Tibial artery (tissue), 4 donors: ENCODE measurements at regions not wholly inside any gene's neighbourhood (a gene's known extent, or its start where the extent isn't known, plus 50 kb on each side); places are given as distances from the start of the nearest gene placed in this dataset.

ENCODE experiments used
- DNase-seq, 2 donors: peaks; one replicate each; pipeline ENCODE4 v3.0.0-alpha.2; 2019
- H3K27ac ChIP-seq, 2 donors: fragments of 200-600 bp; sonication (generic) in 1 of 2; 1 replicate in 1 of 2; 2 replicates in 1 of 2; pipeline ENCODE4 v1.5.1; 2018 to 2019; ENCODE audit warnings: mild to moderate bottlenecking in 1 of 2
- H3K27me3 ChIP-seq, 2 donors: fragments of 200-600 bp; sonication (generic) in 1 of 2; one replicate each; pipeline versions ENCODE4 v1.5.1 to v1.6.0; 2016 to 2019
- H3K36me3 ChIP-seq, 3 donors: fragments of 200-600 bp; sonication (generic) in 2 of 3; one replicate each; pipeline ENCODE4 v1.5.1; 2016 to 2019; ENCODE audit warnings: mild to moderate bottlenecking in 2 of 3
- H3K4me1 ChIP-seq, 4 donors: fragments of 200-600 bp; sonication (generic) in 2 of 4; 1 replicate in 3 of 4; 2 replicates in 1 of 4; pipeline ENCODE4 v1.5.1; 2016 to 2019
- H3K4me3 ChIP-seq, 2 donors: fragments of 200-600 bp; sonication (generic) in 1 of 2; 1 replicate in 1 of 2; 2 replicates in 1 of 2; pipeline ENCODE4 v1.5.1; 2018 to 2019; ENCODE audit warnings: mild to moderate bottlenecking in 2 of 2
- H3K9me3 ChIP-seq, 3 donors: fragments of 200-600 bp; sonication (generic) in 1 of 3; one replicate each; pipeline ENCODE4 v1.5.1; 2016 to 2019
- intact Hi-C: fragments of 100-400 bp; cut with DNase I; formaldehyde crosslinking; loops from one replicate; pipeline ENCODE4 v1.15.0; 2023; ENCODE audit warnings: low total_unique reads
- TF ChIP-seq, protein P1 (sequence below), 2 experiments: fragments of 200-600 bp in 1 of 2; fragments of 450-650 bp in 1 of 2; IDR thresholded peaks; one replicate each; pipeline ENCODE4 v1.5.1; 2017 to 2019; ENCODE audit warnings: antibody characterized with exemption in 2 of 2, mild to moderate bottlenecking in 1 of 2, moderate library complexity in 1 of 2

- H3K27ac ChIP-seq, result no peak overlapping the region
- TF ChIP-seq, protein P1, sequence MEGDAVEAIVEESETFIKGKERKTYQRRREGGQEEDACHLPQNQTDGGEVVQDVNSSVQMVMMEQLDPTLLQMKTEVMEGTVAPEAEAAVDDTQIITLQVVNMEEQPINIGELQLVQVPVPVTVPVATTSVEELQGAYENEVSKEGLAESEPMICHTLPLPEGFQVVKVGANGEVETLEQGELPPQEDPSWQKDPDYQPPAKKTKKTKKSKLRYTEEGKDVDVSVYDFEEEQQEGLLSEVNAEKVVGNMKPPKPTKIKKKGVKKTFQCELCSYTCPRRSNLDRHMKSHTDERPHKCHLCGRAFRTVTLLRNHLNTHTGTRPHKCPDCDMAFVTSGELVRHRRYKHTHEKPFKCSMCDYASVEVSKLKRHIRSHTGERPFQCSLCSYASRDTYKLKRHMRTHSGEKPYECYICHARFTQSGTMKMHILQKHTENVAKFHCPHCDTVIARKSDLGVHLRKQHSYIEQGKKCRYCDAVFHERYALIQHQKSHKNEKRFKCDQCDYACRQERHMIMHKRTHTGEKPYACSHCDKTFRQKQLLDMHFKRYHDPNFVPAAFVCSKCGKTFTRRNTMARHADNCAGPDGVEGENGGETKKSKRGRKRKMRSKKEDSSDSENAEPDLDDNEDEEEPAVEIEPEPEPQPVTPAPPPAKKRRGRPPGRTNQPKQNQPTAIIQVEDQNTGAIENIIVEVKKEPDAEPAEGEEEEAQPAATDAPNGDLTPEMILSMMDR (IDR thresholded peaks at IDR 0.05), result no peak
- intact Hi-C loops, result no loop called here
- H3K9me3 ChIP-seq, result no peaks in the 10 kb centered on the region
- no peaks in the 10 kb centered on the region for H3K36me3 ChIP-seq
- no peak for DNase-seq
- H3K4me3 ChIP-seq, result no peak overlapping the region
- H3K4me1 ChIP-seq, result no peaks in the 10 kb centered on the region
- no peaks in the 10 kb centered on the region for H3K27me3 ChIP-seq
Observed at GRCh38 chr3:95394286-95394685, 1331.4 kb downstream of the NSUN3 start.

DNA sequence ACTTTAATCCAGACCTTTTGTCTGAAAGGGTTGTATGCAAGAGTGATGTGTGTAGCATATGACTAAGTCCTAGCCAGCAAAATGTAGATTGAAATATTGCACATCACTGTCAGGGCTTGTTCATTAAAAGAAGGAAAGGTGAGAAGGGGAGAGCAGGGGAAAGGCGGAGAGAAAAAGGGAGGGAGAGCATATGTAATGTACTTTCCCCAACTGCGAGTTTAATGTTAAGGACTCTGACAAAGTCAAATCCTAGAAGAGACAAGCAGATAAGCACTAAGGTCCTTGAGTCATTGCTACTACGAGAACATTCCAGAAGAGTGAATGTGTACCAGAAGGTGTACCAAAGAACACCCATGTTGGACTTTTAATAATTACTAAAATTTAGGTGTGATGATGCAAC is 1336.7 kb downstream of the NSUN3 start:
- intact Hi-C loops, result no loop called here
- no peak for DNase-seq
- no peaks in the 10 kb centered on the region for H3K36me3 ChIP-seq
- H3K4me1 ChIP-seq, result no peaks in the 10 kb centered on the region
- H3K27me3 ChIP-seq, result no peaks in the 10 kb centered on the region
- H3K4me3 ChIP-seq, result no peak overlapping the region
- no peak overlapping the region for H3K27ac ChIP-seq
- no peaks in the 10 kb centered on the region for H3K9me3 ChIP-seq
- TF ChIP-seq, protein P1 (IDR thresholded peaks at IDR 0.05), result no peak

DNA sequence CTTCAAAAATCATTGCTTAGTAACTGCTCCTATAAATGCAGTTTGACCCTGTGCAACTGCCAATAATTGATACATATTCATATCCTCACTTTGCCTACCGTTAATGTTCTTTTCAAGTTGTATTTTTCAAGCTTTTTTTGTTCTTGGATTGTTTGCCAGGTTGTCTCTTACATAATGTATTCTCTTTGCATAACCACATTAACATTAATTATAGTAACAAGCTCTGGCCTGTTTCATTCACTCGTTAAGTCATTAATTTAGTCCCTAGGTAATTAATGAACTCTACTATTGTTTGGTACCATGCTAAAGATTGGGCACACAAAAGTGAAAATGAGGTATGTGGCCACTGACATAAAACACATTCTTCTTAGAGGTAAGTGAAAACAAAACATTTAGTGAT is 1338.8 kb downstream of the NSUN3 start:
- Histone ChIP-seq H3K4me1 (no peaks in the 10 kb centered on the region), H3K27ac (no peak overlapping the region), H3K9me3 (no peaks in the 10 kb centered on the region), H3K27me3 (no peaks in the 10 kb centered on the region), H3K4me3 (no peak overlapping the region), H3K36me3 (no peaks in the 10 kb centered on the region)
- DNase-seq, result no peak
- intact Hi-C loops, result no loop called here
- TF ChIP-seq, protein P1 (IDR thresholded peaks at IDR 0.05), result no peak

- Histone ChIP-seq H3K9me3 (no peaks in the 10 kb centered on the region), H3K36me3 (no peaks in the 10 kb centered on the region), H3K27me3 (no peaks in the 10 kb centered on the region), H3K27ac (no peak overlapping the region), H3K4me1 (no peaks in the 10 kb centered on the region), H3K4me3 (no peak overlapping the region)
- TF ChIP-seq, protein P1 (IDR thresholded peaks at IDR 0.05), result no peak
- DNase-seq, result no peak
- intact Hi-C loops, result no loop called here
Observed at GRCh38 chr3:95407709-95408463, 1345.0 kb downstream of the NSUN3 start.

- no peak overlapping the region for H3K27ac ChIP-seq
- TF ChIP-seq, protein P1 (IDR thresholded peaks at IDR 0.05), result no peak
- intact Hi-C loops, result no loop called here
Observed at GRCh38 chr3:95408464-95408862, 1345.6 kb downstream of the NSUN3 start.

More at GRCh38 chr3:95408464-95408862, 1345.6 kb downstream of the NSUN3 start:
- Histone ChIP-seq H3K4me3 (no peak overlapping the region), H3K9me3 (no peaks in the 10 kb centered on the region), H3K36me3 (no peaks in the 10 kb centered on the region), H3K27me3 (no peaks in the 10 kb centered on the region), H3K4me1 (no peaks in the 10 kb centered on the region)
- no peak for DNase-seq
